RWPE2 (cell line): ENCODE measurements at regions not wholly inside any gene's neighbourhood (a gene's known extent, or its start where the extent isn't known, plus 50 kb on each side); places are given as distances from the start of the nearest gene placed in this dataset.

Experiments used
- ATAC-seq: fragments of 200-7000 bp; cut with Tn5 transposase; 3 replicates; pipeline ENCODE4 v1.9.1; 2021; ENCODE audit warnings: low read depth
- DNase-seq: peaks from one replicate; pipeline ENCODE4 v3.0.0-alpha.2; 2020; ENCODE audit warnings: low spot score
- H3K27ac ChIP-seq: fragments of 450-650 bp; 2 replicates; pipeline ENCODE4 v1.5.1; 2017; ENCODE audit warnings: mild to moderate bottlenecking; ENCODE audit not compliant: poor library complexity, severe bottlenecking
- H3K27me3 ChIP-seq: fragments of 250-450 bp; sonication (Bioruptor Pico); 2 replicates; pipeline ENCODE4 v1.5.1; 2021; ENCODE audit warnings: mild to moderate bottlenecking, moderate library complexity; ENCODE audit not compliant: insufficient read depth, poor library complexity, severe bottlenecking
- H3K36me3 ChIP-seq: fragments of 250-450 bp; sonication (Bioruptor Pico); 2 replicates; pipeline ENCODE4 v1.5.1; 2020; ENCODE audit warnings: low read depth, mild to moderate bottlenecking, moderate library complexity
- H3K4me1 ChIP-seq: fragments of 250-450 bp; sonication (Bioruptor Pico); 2 replicates; pipeline ENCODE4 v1.5.1; 2021; ENCODE audit warnings: mild to moderate bottlenecking, moderate library complexity; ENCODE audit not compliant: insufficient read depth, poor library complexity, severe bottlenecking
- H3K4me3 ChIP-seq: fragments of 250-450 bp; sonication (Bioruptor Pico); 2 replicates; pipeline ENCODE4 v1.5.1; 2021; ENCODE audit warnings: mild to moderate bottlenecking, moderate library complexity; ENCODE audit not compliant: severe bottlenecking
- H3K9me3 ChIP-seq: fragments of 250-450 bp; sonication (Bioruptor Pico); 2 replicates; pipeline ENCODE4 v1.5.1; 2021; ENCODE audit warnings: mild to moderate bottlenecking, moderate library complexity; ENCODE audit not compliant: severe bottlenecking
- CTCF ChIP-seq: fragments of 450-650 bp; IDR thresholded peaks from one replicate; pipeline ENCODE4 v1.5.1; 2017; ENCODE audit warnings: mild to moderate bottlenecking, moderate library complexity; ENCODE audit not compliant: poor library complexity, severe bottlenecking

- H3K27ac ChIP-seq: no peak overlapping the region
- peaks cover 7% of the 10 kb centered on the region for H3K27me3 ChIP-seq
- H3K4me3 ChIP-seq: no peak overlapping the region
- H3K4me1 ChIP-seq: no peaks in the 10 kb centered on the region
- TF ChIP-seq CTCF: no peak
- H3K36me3 ChIP-seq: no peaks in the 10 kb centered on the region
- DNase-seq: peak; percentile 49
- no peaks in the 10 kb centered on the region for H3K9me3 ChIP-seq
- peak; percentile 21; the same call in 2 of the 3 replicates for ATAC-seq
These were observed 57.2 kb downstream of the RTP5 start for GRCh38 chr2:241926541-241927311.

GRCh38 chr2:241929551-241930490 is 60.3 kb downstream of the RTP5 start:
- no peaks in the 10 kb centered on the region for H3K9me3 ChIP-seq
- ATAC-seq (no peak), DNase-seq (no peak)
- no peak for TF ChIP-seq CTCF
- no peaks in the 10 kb centered on the region for H3K4me1 ChIP-seq
- no peak overlapping the region for H3K27ac ChIP-seq
- H3K4me3 ChIP-seq: no peak overlapping the region
- peaks cover 7% of the 10 kb centered on the region for H3K27me3 ChIP-seq
- no peaks in the 10 kb centered on the region for H3K36me3 ChIP-seq

- Histone ChIP-seq H3K27me3 (peaks cover 7% of the 10 kb centered on the region), H3K36me3 (no peaks in the 10 kb centered on the region), H3K4me3 (no peak overlapping the region), H3K9me3 (no peaks in the 10 kb centered on the region), H3K27ac (no peak overlapping the region), H3K4me1 (no peaks in the 10 kb centered on the region)
- DNase-seq (peak; percentile 57), ATAC-seq (no peak)
- no peak for TF ChIP-seq CTCF
These were observed 61.8 kb downstream of the RTP5 start for GRCh38 chr2:241931084-241931975.

GRCh38 chr2:241931976-241932898 is 62.7 kb downstream of the RTP5 start:
- DNase-seq (peak; percentile 41), ATAC-seq (no peak)
- Histone ChIP-seq H3K27ac (no peak overlapping the region), H3K9me3 (no peaks in the 10 kb centered on the region), H3K36me3 (no peaks in the 10 kb centered on the region), H3K4me1 (no peaks in the 10 kb centered on the region), H3K27me3 (no peaks in the 10 kb centered on the region), H3K4me3 (no peak overlapping the region)
- no peak for TF ChIP-seq CTCF
